K562 (cell line): ENCODE measurements at regions not wholly inside any gene's neighbourhood (a gene's known extent, or its start where the extent isn't known, plus 50 kb on each side); places are given as distances from the start of the nearest gene placed in this dataset.

Source experiments
- ETS2 ChIP-seq: IDR thresholded peaks from 2 replicates; pipeline ENCODE4 v1.6.1; 2016; ENCODE audit warnings: borderline replicate concordance, missing genetic modification characterization, mild to moderate bottlenecking, moderate library complexity, missing compliant biosample characterization; ENCODE audit not compliant: poor library complexity, severe bottlenecking
- ETV1 ChIP-seq: fragments of 450-650 bp; conservative IDR thresholded peaks from 2 replicates; pipeline ENCODE4 v1.6.1; 2016; ENCODE audit warnings: missing genetic modification characterization, control low read depth, low read depth, missing compliant biosample characterization
- FOXK1 ChIP-seq: sonication (generic); formaldehyde crosslinking; IDR thresholded peaks from 2 replicates; pipeline ENCODE4 v1.8.0; 2022; ENCODE audit warnings: missing genetic modification reagents, mild to moderate bottlenecking, borderline replicate concordance
- FOXP1 ChIP-seq: sonication (generic); formaldehyde crosslinking; IDR thresholded peaks from 2 replicates; pipeline ENCODE4 v1.8.0; 2022; ENCODE audit warnings: mild to moderate bottlenecking, missing genetic modification reagents
- ID3 ChIP-seq, 2 experiments: fragments of 250-450 bp in 1 of 2; fragments of 450-650 bp in 1 of 2; sonication (Bioruptor Pico) in 1 of 2; IDR thresholded peaks; 2 replicates each; pipeline versions ENCODE4 v1.6.1 to v1.8.0; 2016 to 2021; ENCODE audit warnings: mild to moderate bottlenecking in 2 of 2, moderate library complexity in 2 of 2, missing compliant biosample characterization in 1 of 2, missing genetic modification characterization in 1 of 2
- IFI16 ChIP-seq: fragments of 250-450 bp; sonication (Bioruptor Pico); IDR thresholded peaks from 2 replicates; pipeline ENCODE4 v2.1.2; 2022; ENCODE audit warnings: mild to moderate bottlenecking, inconsistent platforms
- NCOA2 ChIP-seq, 2 experiments: fragments of 450-650 bp; IDR thresholded peaks; 2 replicates each; pipeline ENCODE4 v1.6.1; 2018; ENCODE audit warnings: mild to moderate bottlenecking in 2 of 2, moderate library complexity in 1 of 2; ENCODE audit not compliant: partially characterized antibody in 2 of 2
- NFXL1 ChIP-seq: fragments of 450-650 bp; formaldehyde crosslinking; IDR thresholded peaks from 2 replicates; pipeline ENCODE4 v1.4.0; 2021; ENCODE audit warnings: mild to moderate bottlenecking
- PHF20 ChIP-seq: fragments of 450-650 bp; IDR thresholded peaks from 2 replicates; pipeline ENCODE4 v1.6.1; 2018; ENCODE audit not compliant: partially characterized antibody
- PML ChIP-seq: IDR thresholded peaks from 2 replicates; pipeline ENCODE4 v1.6.1; 2012; ENCODE audit warnings: low read length, inconsistent platforms
- SIN3B ChIP-seq: fragments of 450-650 bp; IDR thresholded peaks from 2 replicates; pipeline ENCODE4 v1.6.1; 2017; ENCODE audit warnings: low read depth, mild to moderate bottlenecking, moderate library complexity
- SLC30A9 ChIP-seq: fragments of 250-450 bp; sonication (Bioruptor Pico); IDR thresholded peaks from 2 replicates; pipeline ENCODE4 v1.8.0; 2022; ENCODE audit warnings: mild to moderate bottlenecking, moderate library complexity
- SRSF7 ChIP-seq: fragments of 200-400 bp; formaldehyde crosslinking; optimal IDR thresholded peaks from 2 replicates; pipeline ENCODE3; 2017; ENCODE audit warnings: mild to moderate bottlenecking, low read depth, low read length
- TEAD1 ChIP-seq, 2 experiments: fragments of 450-650 bp in 1 of 2; sonication (generic) in 1 of 2; formaldehyde crosslinking; IDR thresholded peaks; 2 replicates each; pipeline versions ENCODE4 v1.4.0 to v1.8.0; 2020 to 2022; ENCODE audit warnings: mild to moderate bottlenecking in 2 of 2, missing genetic modification reagents in 1 of 2
- WHSC1 ChIP-seq: IDR thresholded peaks from one replicate; pipeline ENCODE4 v1.6.1; 2012; ENCODE audit warnings: low read length, control low read depth, inconsistent platforms
- ZKSCAN1 ChIP-seq: fragments of 150-350 bp; IDR thresholded peaks from 2 replicates; pipeline ENCODE4 v1.6.1; 2016; ENCODE audit warnings: low read depth, low read length
- ZNF184 ChIP-seq: sonication (generic); formaldehyde crosslinking; IDR thresholded peaks from 2 replicates; pipeline ENCODE4 v1.5.0; 2020; ENCODE audit warnings: missing genetic modification reagents
- ZNF695 ChIP-seq: fragments of 450-650 bp; formaldehyde crosslinking; IDR thresholded peaks from 2 replicates; pipeline ENCODE4 v1.4.0; 2020; ENCODE audit warnings: mild to moderate bottlenecking, moderate library complexity
- ZNF766 ChIP-seq: fragments of 200-800 bp; sonication (Bioruptor generic); conservative IDR thresholded peaks from 2 replicates; pipeline ENCODE4 v1.6.1; 2016; ENCODE audit warnings: missing genetic modification characterization, missing compliant biosample characterization
- ZSCAN32 ChIP-seq: fragments of 450-650 bp; formaldehyde crosslinking; IDR thresholded peaks from 2 replicates; pipeline ENCODE4 v1.4.0; 2020; ENCODE audit warnings: mild to moderate bottlenecking, moderate library complexity
- TF ChIP-seq, protein P1 (sequence below): fragments of 250-450 bp; sonication (Bioruptor Pico); IDR thresholded peaks from 2 replicates; pipeline ENCODE4 v1.4.0; 2020
- TF ChIP-seq, protein P2 (sequence below): sonication (generic); formaldehyde crosslinking; IDR thresholded peaks from 2 replicates; pipeline ENCODE4 v1.5.0; 2020; ENCODE audit warnings: missing genetic modification reagents

DNA sequence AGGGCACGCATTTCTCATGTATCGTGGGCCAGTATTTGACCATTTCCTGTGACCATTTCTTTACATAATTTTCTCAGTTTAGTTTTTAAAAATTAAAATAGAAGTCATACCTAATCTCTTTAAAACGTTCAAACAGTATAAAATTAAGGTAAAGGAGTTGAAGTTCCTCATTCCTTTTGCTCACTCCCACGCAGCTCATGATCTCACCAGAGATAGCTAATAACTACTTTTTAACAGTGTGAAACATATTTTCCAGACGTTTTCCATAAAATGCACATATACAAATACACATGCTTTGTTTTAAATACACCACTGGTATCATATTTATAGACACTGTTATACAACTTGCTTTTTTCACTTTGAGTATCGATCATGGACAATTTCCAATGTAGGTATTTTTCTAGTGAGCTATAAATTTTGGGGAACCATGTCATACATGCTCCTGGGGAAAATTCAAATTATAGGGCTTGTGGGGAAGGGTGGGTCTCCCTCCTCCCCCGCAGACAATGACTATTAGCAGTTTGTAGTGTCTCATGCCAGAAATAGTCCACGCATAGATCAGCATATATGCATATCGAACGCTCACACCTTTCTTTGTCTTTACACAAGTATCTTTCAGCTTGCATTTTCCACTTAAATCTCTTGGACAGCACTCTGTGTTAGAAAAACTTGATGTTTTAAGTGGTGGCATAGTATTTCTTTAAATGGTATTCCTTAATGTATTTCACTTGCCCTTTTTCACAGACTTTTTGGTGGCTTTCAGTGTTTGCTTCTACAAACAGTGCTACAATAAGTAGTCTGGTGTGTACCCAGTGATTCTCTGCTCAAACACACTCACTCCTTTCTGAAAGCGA is 145.5 kb upstream of the ZNF217 start (continued):
- TF ChIP-seq NCOA2 (IDR thresholded peaks at IDR 0.05; ENCODE audit: partially characterized antibody in 2 of 2) (peak in 1 of 2 experiments; percentile 46), ZSCAN32 (no peak), TEAD1 (CRISPR knock-in tag; IDR thresholded peaks at IDR 0.05) (peak in 1 of 2 experiments; percentile 90; a peak in 2 of 4 replicates), FOXK1 (no peak), ETV1 (tag) (no peak), WHSC1 (no peak), ZNF695 (no peak), SLC30A9 (CRISPR knock-in tag) (no peak), PHF20 (no peak), PML (peak; percentile 31; the same call in 1 of the 2 replicates), SRSF7 (no peak), IFI16 (CRISPR knock-in tag) (no peak), FOXP1 (CRISPR knock-in tag) (no peak), SIN3B (no peak), ID3 (CRISPR knock-in tag; IDR thresholded peaks at IDR 0.05) (no peak), ID3 (tag; IDR thresholded peaks at IDR 0.05) (no peak), ZNF766 (no peak), ETS2 (tag) (no peak), ZNF184 (CRISPR knock-in tag) (no peak), ZKSCAN1 (no peak), NFXL1 (CRISPR knock-in tag) (no peak)
- TF ChIP-seq, protein P1, sequence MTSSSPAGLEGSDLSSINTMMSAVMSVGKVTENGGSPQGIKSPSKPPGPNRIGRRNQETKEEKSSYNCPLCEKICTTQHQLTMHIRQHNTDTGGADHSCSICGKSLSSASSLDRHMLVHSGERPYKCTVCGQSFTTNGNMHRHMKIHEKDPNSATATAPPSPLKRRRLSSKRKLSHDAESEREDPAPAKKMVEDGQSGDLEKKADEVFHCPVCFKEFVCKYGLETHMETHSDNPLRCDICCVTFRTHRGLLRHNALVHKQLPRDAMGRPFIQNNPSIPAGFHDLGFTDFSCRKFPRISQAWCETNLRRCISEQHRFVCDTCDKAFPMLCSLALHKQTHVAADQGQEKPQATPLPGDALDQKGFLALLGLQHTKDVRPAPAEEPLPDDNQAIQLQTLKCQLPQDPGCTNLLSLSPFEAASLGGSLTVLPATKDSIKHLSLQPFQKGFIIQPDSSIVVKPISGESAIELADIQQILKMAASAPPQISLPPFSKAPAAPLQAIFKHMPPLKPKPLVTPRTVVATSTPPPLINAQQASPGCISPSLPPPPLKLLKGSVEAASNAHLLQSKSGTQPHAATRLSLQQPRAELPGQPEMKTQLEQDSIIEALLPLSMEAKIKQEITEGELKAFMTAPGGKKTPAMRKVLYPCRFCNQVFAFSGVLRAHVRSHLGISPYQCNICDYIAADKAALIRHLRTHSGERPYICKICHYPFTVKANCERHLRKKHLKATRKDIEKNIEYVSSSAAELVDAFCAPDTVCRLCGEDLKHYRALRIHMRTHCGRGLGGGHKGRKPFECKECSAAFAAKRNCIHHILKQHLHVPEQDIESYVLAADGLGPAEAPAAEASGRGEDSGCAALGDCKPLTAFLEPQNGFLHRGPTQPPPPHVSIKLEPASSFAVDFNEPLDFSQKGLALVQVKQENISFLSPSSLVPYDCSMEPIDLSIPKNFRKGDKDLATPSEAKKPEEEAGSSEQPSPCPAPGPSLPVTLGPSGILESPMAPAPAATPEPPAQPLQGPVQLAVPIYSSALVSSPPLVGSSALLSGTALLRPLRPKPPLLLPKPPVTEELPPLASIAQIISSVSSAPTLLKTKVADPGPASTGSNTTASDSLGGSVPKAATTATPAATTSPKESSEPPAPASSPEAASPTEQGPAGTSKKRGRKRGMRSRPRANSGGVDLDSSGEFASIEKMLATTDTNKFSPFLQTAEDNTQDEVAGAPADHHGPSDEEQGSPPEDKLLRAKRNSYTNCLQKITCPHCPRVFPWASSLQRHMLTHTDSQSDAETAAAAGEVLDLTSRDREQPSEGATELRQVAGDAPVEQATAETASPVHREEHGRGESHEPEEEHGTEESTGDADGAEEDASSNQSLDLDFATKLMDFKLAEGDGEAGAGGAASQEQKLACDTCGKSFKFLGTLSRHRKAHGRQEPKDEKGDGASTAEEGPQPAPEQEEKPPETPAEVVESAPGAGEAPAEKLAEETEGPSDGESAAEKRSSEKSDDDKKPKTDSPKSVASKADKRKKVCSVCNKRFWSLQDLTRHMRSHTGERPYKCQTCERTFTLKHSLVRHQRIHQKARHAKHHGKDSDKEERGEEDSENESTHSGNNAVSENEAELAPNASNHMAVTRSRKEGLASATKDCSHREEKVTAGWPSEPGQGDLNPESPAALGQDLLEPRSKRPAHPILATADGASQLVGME (CRISPR knock-in tag) = no peak
- TF ChIP-seq, protein P2, sequence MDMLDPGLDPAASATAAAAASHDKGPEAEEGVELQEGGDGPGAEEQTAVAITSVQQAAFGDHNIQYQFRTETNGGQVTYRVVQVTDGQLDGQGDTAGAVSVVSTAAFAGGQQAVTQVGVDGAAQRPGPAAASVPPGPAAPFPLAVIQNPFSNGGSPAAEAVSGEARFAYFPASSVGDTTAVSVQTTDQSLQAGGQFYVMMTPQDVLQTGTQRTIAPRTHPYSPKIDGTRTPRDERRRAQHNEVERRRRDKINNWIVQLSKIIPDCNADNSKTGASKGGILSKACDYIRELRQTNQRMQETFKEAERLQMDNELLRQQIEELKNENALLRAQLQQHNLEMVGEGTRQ (CRISPR knock-in tag) = no peak
